HG03039 (cell line): ENCODE measurements at regions not wholly inside any gene's neighbourhood (a gene's known extent, or its start where the extent isn't known, plus 50 kb on each side); places are given as distances from the start of the nearest gene placed in this dataset.
"Not testable (repeated sequence)": the region's sequence is repeated elsewhere in the genome, so short reads cannot be mapped to it uniquely, and the experiment has no call there.

Source experiments
- ATAC-seq: cut with Tn5 transposase; IDR thresholded peaks from one replicate; pipeline ENCODE4 v1.9.1; 2021; ENCODE audit warnings: mild to moderate bottlenecking, moderate library complexity; ENCODE audit not compliant: unreplicated experiment

- ATAC-seq = no peak
Observed at GRCh38 chr6:80789912-80790570, 683.6 kb downstream of the BCKDHB start.

GRCh38 chr6:80783271-80783670 lies 676.8 kb downstream of the BCKDHB start:
- ATAC-seq = not testable (repeated sequence)

GRCh38 chr6:80771941-80772340 lies 665.5 kb downstream of the BCKDHB start:
- no peak for ATAC-seq

- no peak for ATAC-seq
Observed at GRCh38 chr6:80769106-80769505, 662.6 kb downstream of the BCKDHB start.

GRCh38 chr6:80767808-80768207 lies 661.3 kb downstream of the BCKDHB start:
- ATAC-seq = no peak

GRCh38 chr6:80744213-80744612 lies 637.7 kb downstream of the BCKDHB start:
- no peak for ATAC-seq

- ATAC-seq = no peak
Observed at GRCh38 chr6:80742481-80742880, 636.0 kb downstream of the BCKDHB start.

- ATAC-seq = no peak
Observed at GRCh38 chr6:80733641-80734040, 627.2 kb downstream of the BCKDHB start.

GRCh38 chr6:80728830-80729229 lies 622.4 kb downstream of the BCKDHB start:
- ATAC-seq = no peak

- ATAC-seq = no peak
Observed at GRCh38 chr6:80728101-80728750, 621.8 kb downstream of the BCKDHB start.

GRCh38 chr6:80725156-80725930 lies 618.9 kb downstream of the BCKDHB start:
- ATAC-seq = no peak

- no peak for ATAC-seq
Observed at GRCh38 chr6:80720824-80721223, 614.4 kb downstream of the BCKDHB start.

GRCh38 chr6:80714513-80714912 lies 608.0 kb downstream of the BCKDHB start:
- ATAC-seq = no peak

GRCh38 chr6:80698459-80698858 lies 592.0 kb downstream of the BCKDHB start:
- ATAC-seq = no peak

- ATAC-seq = no peak
Observed at GRCh38 chr6:80696268-80696667, 589.8 kb downstream of the BCKDHB start.

GRCh38 chr6:80690551-80691131 lies 584.2 kb downstream of the BCKDHB start:
- no peak for ATAC-seq

- no peak for ATAC-seq
Observed at GRCh38 chr6:80689716-80690395, 583.4 kb downstream of the BCKDHB start.

- ATAC-seq = no peak
Observed at GRCh38 chr6:80679992-80680391, 573.5 kb downstream of the BCKDHB start.

GRCh38 chr6:80676386-80676785 lies 569.9 kb downstream of the BCKDHB start:
- no peak for ATAC-seq

GRCh38 chr6:80674669-80675068 lies 568.2 kb downstream of the BCKDHB start:
- no peak for ATAC-seq

- no peak for ATAC-seq
Observed at GRCh38 chr6:80673367-80673766, 566.9 kb downstream of the BCKDHB start.
